RPMI7951 (cell line): ENCODE measurements at regions not wholly inside any gene's neighbourhood (a gene's known extent, or its start where the extent isn't known, plus 50 kb on each side); places are given as distances from the start of the nearest gene placed in this dataset.
"Not testable (repeated sequence)": the region's sequence is repeated elsewhere in the genome, so short reads cannot be mapped to it uniquely, and the experiment has no call there.

ENCODE experiments used
- DNase-seq: peaks from one replicate; pipeline ENCODE4 v3.0.0-alpha.2; 2012; ENCODE audit warnings: low read depth

GRCh38 chr9:111276431-111277128, 53.4 kb downstream of the OR2K2 start:
- peak; percentile 32 for DNase-seq

- DNase-seq, result peak; percentile 11
Observed at GRCh38 chr9:111274737-111275136, 55.3 kb downstream of the OR2K2 start.

- DNase-seq, result no peak
Observed at GRCh38 chr9:111272581-111272980, 57.4 kb downstream of the OR2K2 start.

GRCh38 chr9:111271481-111272080, 58.4 kb downstream of the OR2K2 start:
- DNase-seq, result no peak

- no peak for DNase-seq
Observed at GRCh38 chr9:111271047-111271446, 59.0 kb downstream of the OR2K2 start.

GRCh38 chr9:111266024-111266423, 64.0 kb downstream of the OR2K2 start:
- not testable (repeated sequence) for DNase-seq

GRCh38 chr9:111263116-111263515, 66.9 kb downstream of the OR2K2 start:
- no peak for DNase-seq

- DNase-seq, result no peak
Observed at GRCh38 chr9:111258875-111259271, 71.2 kb downstream of the OR2K2 start.

GRCh38 chr9:111258209-111258874, 71.7 kb downstream of the OR2K2 start:
- no peak for DNase-seq

GRCh38 chr9:111253742-111254437, 76.1 kb downstream of the OR2K2 start:
- DNase-seq, result no peak

GRCh38 chr9:111250875-111251842, 78.9 kb downstream of the OR2K2 start:
- peak; percentile 21 for DNase-seq

- DNase-seq, result no peak
Observed at GRCh38 chr9:111237447-111237846, 92.6 kb downstream of the OR2K2 start.

GRCh38 chr9:111236332-111236731, 93.7 kb downstream of the OR2K2 start:
- no peak for DNase-seq

- DNase-seq, result no peak
Observed at GRCh38 chr9:111233963-111234362, 96.1 kb downstream of the OR2K2 start.

- DNase-seq, result peak; percentile 35
Observed at GRCh38 chr9:111232997-111233790, 96.8 kb downstream of the OR2K2 start.

- no peak for DNase-seq
Observed at GRCh38 chr9:111231801-111232580, 98.0 kb downstream of the OR2K2 start.

GRCh38 chr9:111222757-111223156, 107.3 kb downstream of the OR2K2 start:
- no peak for DNase-seq

GRCh38 chr9:111212874-111213273, 117.2 kb downstream of the OR2K2 start:
- no peak for DNase-seq

GRCh38 chr9:111198936-111199335, 131.1 kb downstream of the OR2K2 start:
- peak; percentile 26 for DNase-seq

GRCh38 chr9:111197256-111197655, 132.8 kb downstream of the OR2K2 start:
- DNase-seq, result no peak
